NCI-H460 (cell line): ENCODE measurements at regions not wholly inside any gene's neighbourhood (a gene's known extent, or its start where the extent isn't known, plus 50 kb on each side); places are given as distances from the start of the nearest gene placed in this dataset.
A peak's percentile ranks its signal among the peaks of the same experiment; 100 is the strongest.

Experiments
- DNase-seq: peaks from one replicate; pipeline ENCODE4 v3.0.0-alpha.2; 2016; ENCODE audit warnings: low read depth; ENCODE audit errors: extremely low read depth

DNA sequence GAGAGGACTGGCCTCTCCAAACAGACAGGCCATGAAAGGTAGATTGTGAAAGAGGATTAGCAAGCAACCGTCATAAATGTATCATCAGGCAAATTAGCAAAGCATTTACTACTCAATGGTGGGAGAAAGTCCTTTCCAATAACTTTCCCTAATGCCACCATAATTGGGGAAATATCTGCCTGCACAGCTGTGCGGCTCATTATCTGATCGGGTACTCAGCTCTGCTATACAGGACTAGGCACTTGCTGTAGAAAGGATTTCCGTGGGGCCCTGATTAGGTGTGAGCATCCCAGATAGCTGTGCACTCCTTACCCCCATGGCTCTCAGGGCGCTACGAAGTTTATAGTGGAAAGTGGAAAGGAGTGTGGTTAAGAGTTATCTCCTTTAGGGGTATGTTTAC is 309.7 kb upstream of the PLET1 start:
- DNase-seq: no peak

DNA sequence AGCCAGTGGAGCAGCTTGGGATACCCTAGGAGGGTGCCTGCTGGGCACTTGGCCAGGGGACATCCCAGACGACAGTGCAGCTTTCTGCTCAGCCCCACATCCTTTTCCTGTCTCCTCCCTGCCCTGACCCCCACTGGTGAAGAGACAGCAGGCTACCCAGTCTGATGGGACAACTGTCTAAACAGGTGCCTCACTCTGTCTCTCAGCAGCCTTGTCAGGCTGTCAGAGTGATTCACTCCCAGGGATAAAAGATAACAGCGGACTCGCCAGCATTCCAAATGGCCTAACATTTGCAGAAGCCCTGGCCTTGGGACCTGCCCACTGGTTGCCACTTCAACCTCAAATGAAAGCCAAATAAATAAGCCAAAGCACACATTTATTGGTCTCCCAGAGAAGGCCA is 318.6 kb upstream of the PLET1 start:
- no peak for DNase-seq

DNA sequence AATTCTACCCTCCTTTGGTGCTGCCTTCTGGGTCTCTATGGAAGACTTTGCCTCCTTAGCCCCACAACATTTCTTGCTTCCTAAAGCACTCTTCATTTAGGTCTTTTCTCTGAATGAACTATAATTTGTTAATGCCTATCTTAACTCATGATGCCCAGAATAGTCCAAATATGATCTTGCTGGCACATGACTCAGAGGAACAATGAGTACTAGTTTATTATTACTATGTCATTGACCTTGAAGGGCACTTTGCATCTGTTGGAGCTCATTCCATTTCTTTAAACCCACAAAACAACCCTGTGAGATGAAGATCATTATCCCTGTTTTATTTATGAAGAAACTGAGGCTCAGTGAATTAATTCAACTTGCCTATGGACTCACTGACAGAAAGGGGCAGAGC is 320.2 kb upstream of the PLET1 start:
- DNase-seq: no peak

DNA sequence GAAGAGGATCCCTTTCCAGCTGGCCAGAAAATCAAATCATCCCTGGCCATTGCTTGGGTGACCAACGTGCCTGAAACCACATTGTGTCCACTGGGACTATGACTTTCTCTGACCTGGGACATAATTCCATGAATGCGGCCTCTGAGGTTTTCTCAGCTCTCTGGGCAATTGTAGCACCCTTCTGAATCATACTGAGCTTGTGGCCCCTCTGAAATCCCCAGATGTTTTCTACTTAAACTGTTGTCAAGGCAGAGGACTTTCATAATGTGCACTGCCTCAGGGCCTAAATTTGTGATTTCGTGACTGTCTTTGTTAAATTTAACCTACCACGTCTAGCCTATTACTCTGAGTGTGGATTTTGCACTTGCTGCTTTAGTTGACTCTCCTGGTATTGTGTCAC is 321.1 kb upstream of the PLET1 start:
- DNase-seq: no peak

DNA sequence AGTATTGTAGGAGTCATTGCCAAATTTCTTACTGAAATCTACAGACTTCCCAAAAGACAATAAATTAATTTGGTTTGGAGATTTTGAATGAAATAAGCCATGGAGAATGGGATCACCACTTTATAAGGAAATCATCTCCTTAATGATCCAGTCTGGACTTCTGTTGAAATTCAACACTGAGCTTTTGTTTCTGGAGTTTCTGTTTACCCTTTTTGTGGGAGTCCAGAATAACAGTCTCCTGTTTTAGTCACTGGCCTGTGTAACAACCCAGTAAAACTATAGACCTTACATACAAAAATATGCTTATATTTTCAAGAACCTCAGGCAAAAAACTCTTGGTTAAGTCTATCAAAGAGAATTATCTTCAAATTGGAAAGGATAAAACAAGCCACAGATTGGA is 321.7 kb upstream of the PLET1 start:
- no peak for DNase-seq

DNA sequence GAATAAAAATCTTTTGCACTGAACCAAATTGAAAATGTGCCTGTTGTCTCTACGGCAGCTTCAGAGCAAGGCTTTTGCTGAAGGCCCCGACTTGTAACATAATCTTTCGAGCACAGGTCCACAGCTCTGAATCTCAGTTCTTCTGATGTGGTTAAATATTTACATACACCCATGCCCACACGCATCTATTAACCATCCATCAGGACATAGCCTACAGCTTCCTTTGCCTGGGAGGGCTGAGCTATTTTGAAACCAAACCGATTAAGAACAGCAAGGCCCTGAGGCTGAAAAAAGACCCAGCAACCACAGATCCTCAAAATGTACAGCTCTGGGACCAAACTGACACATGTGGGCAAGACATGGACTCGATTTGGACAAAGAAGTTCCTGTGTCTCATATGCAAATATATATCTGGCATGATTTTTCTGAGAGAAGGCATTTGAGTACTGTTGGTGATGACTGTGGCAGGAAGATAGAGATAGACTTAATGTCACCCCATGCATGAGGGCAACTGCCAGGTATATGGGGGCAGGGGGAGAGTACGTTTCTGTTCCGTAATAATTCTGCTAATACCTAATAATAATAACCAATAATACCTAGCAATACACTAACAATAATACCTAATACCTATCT is 322.7 kb upstream of the PLET1 start:
- no peak for DNase-seq

DNA sequence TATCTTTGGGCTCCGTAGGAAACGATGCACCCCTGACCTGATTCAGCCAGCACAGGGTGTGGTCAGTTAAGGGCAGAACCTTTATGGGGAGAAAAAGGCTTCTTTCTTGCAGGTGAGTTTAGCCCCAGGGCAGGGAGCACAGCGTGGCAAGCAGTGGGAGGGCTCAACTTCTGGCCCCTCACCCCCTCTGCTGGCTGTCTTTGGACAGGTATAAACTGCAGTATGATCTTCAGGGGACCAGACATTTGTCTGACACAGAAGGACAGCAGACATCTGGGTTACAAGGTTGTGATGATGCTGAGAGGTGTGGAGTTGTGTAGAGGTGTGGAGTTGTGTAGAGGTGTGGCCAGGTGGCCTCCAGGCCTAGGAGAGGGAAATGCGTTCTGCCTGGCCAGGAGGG is 324.0 kb upstream of the PLET1 start:
- DNase-seq: no peak

DNA sequence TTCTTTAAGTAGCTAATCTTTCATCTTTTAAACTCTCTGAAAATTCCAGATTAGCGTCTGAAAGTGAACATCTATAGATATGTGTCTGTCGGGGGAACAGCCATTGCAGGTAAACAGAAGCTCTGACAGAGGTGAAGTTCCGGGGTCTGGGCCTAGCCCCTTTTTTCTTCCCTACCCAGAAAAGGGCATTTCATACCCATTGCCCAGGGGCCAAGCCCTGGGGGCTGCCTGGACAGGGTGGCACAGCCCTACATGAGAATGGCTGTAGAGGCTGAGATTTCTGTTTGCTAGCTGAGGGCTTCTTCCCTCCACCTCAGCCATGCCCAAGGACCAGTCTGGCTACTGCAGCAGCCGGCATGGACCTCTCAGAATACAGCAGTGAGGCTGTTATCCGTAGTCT is 327.0 kb upstream of the PLET1 start:
- no peak for DNase-seq

DNA sequence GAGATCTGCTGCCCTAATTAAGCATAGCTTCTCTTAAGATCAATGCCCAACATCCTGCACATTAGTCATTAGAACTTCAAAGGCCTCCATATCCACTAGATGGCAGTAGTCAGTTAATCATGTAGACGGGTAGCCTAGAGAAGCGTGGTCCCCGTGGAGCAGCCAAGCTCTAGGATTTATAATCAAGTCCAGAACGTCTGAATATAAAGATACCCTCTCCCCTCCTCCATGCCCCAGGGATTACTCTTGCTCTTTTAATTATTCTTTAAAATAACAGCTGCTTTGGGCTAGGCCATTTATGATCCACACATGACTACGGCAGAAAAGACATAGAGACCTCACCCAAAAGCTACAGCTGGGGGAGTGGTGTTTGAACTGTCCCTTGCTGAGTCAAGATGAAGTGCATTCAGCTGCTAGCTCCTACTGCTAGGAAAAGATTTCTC is 327.6 kb upstream of the PLET1 start:
- DNase-seq: peak; percentile 76

DNA sequence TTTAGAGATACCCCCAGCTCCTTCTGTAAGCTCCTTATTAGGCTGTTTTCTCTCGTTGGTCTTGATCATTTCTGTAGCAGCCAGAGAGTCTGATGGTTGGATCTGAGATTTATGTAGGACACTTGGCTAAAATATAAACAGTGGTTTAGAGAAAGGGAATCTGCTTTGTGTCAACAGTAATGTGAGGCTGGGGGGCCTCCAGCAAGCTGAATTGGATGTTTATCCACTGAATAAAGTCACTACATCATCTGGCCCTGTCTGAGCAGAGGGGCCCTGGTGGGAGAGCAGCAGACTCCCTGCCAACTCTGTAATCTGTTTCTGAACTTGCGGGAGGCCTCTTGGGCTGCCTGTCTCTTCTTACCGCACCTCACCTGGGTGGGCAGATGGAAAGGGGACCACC is 328.5 kb upstream of the PLET1 start:
- DNase-seq: no peak

DNA sequence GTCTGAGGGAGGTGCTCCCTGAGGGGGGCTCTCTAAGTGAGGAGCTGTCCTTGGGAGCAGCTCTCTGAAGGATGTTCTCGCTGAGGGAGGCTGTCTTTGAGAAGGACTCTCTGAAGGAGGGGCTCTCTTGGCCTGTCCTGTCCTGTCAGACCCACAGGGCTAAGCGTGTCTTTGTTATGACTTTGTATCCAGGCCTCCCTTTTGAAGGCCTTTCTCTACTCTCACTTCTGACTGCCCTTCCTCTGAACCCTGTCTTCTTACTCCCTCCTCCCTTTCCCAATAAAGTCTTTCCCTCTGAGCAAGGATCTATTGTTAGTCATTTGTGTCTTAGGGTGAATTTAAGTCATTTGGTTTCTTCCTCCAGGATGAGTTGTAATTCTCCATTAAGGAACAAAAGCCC is 330.1 kb upstream of the PLET1 start:
- DNase-seq: no peak

DNA sequence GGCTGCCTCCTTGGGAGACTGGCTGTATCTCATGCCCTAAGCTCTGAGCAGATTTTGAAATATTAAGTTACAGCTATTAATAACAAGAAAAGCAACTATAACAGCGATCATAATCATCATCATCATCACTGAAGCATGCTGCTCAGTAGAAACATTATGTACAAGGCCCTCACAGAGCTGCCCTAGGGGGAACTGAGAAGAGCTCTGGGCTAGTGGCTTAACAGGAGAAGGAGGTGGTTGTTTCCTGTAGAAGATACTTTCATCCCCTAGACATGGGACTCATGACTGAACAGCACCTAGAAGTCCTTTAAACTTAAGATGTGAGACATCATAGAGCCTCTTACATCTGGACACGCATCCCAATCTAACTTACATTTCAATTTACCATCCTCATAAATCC is 332.8 kb upstream of the PLET1 start:
- DNase-seq: no peak

DNA sequence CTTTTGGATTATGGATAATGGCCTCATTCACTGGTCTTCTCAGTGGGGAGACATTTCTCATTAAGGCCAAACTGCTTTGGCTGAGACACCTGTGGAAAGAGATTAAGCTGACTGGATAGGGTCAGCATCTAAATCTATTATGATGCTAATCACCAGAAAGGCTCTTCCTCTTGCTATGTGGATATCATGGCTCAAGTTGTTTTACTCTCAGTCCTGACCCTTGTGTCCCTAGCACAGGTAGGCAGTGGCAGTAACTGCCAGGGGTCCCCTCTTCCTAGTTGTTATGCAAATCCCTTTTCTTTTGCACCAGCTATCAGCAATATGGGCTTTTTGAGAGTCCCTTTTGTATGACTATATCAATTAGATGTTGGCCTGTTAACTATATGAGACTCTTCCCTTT is 335.7 kb upstream of the PLET1 start:
- DNase-seq: no peak

DNA sequence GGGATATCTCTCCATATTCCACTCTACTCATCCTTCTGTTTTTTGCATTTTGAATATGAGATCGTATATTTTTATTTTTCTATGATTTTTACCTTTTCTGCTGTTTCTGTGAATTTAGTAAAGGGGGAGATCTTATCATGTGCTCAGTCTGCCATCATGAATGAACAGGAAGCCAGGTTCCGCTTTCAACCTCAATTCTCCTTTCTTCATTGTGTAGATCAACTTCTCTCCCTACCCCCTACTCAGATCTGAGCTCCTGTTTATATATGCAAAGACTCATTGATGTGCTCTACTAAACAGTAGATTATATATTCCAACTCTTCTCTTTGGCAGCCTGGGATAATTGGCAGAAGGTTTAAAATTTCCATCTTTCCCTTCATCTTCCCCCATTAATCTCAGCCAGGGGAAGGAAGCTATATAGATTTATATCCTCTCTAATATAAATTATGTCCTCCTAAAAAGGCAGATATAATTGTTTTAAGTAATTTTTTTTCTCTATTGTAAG is 336.7 kb upstream of the PLET1 start:
- no peak for DNase-seq

DNA sequence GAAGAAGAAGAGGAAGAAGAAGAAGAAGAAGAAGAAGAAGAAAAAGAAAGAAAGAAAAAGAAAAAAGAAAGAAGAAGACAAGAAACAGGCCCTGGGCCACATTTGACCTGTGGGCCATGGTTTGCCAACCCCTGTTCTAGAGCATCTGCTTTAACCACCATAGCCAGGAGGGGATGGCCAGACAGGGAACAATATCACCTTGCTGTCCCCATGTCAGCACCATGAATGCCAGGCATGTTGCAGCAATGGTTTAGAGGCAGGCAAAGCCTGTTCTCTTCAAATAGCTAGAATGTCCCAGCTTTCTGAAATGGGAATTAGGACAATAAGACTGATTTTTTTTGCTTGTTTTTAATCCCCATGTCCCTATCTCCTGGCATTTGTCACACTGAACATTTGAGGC is 338.6 kb upstream of the PLET1 start:
- DNase-seq: no peak

DNA sequence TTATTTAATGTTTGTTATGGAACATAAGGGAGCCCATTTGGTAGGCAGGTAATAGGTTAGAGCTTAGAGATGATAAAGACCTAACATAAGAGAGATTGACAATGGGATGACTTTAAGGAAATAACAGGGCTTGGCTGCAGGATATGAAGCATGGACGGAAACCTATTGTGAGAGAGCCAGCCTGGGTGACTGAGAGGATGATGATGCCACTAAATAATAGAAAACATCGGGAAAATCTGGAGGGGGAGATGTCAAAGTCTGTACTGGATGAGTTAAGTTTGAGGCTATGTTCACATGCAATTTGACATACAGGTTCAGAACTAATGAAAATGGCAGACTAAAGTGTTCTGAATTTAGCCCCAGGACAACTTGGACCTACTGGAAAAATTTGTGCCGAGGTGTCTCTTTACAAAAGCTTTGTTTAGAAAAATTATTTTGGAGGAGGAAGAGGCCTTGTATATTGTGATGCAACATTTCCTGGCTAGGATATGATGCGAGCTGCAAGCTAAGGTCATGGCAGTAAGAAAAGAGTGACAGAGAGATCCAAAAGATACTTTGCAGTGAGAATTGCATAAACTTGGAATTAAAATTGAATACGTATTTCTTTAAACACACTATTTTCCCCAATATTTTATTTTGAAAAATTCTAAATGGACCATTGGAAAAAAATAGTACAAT is 339.3 kb upstream of the PLET1 start:
- no peak for DNase-seq

DNA sequence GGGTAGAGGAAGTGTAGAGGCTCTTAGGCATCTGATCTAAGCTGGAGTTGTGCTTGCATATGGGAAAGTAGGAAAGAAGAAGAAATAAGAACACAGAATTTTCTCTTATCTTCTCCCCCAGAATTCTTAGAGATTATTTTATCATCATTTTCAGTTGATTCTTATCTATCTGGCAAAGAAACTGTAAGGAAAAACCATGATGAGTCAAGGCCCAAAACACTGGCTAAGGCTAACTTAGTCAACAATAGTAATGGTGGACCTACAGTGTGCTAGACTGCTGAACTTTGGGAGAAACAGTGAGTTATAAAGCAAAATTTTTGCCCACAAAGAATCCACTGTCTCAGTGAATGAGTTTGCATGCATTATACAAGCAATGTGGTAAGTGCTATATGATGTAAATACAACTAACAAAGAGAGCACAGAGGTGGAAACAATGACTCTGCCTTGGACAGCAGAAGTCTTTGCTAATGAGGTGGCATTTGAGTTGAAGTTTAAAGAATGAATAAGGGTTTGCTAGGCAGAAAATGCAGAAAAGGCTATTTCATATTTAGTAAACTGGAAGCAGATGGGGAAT is 344.5 kb upstream of the PLET1 start:
- DNase-seq: no peak

DNA sequence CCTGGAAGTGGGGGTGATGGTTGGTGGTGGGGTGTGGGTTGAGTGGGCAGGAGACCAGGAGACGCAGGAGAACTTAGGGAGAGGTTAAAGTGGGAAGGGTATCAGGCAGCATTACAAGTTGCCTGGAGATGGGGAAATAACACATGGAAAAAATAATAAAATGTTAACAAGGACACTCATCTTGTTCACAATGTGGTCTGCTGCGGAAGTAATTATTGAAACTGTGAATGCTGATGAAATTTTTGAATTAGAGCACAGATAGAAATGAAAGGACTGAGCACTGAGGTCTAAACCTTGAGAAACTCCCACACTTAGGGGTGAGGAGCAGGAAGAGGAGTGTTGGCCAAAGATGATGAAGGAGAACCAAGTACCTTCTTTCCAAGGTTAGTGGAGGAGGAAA is 346.0 kb upstream of the PLET1 start:
- DNase-seq: no peak

DNA sequence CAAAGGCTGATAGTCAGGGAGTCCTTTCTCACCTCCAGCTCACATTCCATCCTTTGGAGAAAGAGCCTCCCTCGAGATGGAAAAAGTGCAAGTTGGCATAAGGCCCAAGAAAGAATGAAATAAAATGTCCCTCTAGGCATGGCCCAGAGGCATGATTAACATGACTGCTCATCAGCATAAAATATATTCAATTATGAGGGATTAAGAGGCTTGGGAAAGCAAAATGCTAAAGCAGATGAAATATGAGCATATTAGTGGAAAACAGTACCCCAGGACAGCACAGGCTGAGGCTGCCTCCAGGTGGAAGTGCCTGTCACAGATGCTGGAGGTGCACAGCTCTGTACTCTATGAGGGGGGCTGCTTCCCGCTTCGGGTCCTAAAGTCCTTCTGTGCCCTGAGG is 347.8 kb upstream of the PLET1 start:
- DNase-seq: no peak

DNA sequence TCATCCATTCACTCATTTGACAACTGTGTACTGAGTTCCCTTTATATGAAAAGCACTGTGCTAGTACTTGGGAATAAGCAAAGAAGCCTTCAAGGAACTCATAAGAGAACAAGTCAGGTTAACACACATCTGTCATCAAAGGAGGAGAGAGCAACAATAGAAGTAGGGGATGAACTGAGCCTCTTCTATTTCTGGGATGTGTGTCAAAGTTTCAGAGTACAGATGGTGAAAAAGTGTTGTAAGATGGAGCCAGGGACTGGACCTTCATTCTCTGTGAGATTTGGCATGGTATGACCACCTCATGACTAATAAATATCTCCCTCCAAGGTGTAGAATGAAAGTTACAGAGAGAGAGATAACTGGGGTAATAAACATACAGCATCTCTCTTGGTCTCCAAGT is 349.8 kb upstream of the PLET1 start:
- DNase-seq: no peak

DNA sequence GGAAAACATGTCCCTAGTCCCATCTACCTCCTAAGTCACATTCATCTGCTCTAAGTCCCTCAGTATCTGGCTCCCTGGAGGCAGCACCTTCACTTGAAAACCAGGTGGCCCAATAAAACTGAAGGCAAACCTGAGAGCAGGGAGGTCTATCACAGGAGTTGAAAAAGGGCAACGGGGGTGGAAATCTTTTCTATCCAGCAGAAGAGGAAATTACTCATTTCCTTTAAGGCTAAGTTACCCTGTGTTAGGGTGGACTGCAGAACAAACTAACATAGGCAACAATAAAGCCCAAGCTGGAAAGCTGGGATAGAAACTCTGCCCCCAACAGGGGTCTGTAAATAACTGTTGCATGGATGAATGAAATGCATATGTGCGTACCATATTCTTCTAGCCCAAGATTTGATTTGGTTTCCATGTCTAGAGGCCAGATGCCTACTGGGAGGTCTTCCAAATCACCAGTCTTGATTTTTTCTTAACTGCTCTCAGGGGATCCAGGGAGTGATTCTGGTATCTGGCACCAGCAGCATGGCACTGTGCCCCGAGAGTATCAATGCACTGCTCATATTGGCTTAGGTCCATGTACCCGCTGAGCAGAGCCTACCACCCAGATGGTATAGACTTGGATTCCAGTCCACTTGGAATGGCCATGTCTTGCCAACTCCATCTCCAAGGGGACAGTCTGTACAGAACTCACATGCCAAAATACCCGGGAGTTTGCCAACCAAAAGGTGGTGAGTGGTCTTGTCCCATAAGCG is 350.0 kb upstream of the NCAM1 start:
- DNase-seq: no peak

DNA sequence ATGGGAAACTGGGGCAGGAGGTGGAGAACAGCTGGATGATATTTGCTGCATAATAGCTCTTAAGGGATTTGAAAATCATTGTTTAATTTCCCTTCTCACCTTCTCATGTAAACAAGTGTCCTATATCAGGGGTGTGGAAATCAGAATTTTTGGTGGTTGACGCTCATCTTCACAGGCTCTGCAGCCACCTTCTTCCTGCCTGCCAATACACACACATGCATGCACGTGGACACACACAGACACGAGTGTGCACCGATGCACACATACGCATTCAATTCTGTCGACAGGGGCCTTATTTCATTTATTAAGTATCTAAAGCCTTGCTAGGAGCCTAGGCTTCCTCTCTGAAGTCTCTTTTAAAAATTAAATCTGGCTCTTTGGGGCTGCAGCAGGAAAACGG is 349.4 kb upstream of the NCAM1 start:
- DNase-seq: no peak
